ENCODE measurements at regions not wholly inside any gene's neighbourhood (a gene's known extent, or its start where the extent isn't known, plus 50 kb on each side); places are given as distances from the start of the nearest gene placed in this dataset.
"Not testable (repeated sequence)": the region's sequence is repeated elsewhere in the genome, so short reads cannot be mapped to it uniquely, and the experiment has no call there.

DNA sequence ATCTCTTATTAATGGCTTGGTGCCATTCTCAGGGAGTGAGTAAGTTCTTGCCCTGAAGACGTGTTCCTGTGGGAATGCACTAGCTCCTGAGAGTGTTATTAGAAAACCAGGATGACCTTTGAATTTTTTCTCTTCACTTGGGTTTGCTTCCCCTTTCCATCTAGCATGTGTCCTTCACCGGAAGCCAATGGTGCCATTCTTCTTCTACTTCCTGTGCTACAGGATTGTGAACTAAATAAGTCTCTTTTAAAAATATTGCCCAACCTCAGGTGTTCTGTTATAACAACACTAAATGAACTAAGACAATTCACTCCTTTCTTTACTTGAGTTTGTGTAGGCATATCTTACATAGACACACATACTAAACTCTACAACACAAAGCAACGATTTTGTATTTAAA, 447.0 kb downstream of the SOX11 start:
- no peak for DNase-seq (ENCODE audit: low read depth)

DNA sequence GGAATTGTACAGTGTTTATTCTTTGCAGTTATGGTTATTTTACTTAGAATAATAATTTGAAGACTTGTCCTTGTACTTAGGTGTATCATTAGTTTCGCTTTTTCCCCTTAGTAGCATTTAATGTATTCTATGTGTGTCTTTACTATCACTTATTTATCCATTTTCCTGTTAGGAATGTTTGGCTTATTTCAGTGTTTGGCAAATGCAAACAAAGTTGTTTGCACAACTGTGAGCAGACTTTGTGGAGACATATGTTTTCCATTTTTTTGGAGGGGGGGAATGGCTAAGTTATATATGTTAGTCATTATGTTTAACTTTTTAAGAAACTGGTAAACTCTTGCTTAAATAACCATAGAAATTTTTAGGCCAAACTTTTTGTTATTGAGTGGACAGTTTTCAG, 447.7 kb downstream of the SOX11 start:
- no peak for DNase-seq (ENCODE audit: low read depth)

GRCh38 chr2:6140509-6140908, 448.3 kb downstream of the SOX11 start:
- no peak for DNase-seq (ENCODE audit: low read depth)

DNA sequence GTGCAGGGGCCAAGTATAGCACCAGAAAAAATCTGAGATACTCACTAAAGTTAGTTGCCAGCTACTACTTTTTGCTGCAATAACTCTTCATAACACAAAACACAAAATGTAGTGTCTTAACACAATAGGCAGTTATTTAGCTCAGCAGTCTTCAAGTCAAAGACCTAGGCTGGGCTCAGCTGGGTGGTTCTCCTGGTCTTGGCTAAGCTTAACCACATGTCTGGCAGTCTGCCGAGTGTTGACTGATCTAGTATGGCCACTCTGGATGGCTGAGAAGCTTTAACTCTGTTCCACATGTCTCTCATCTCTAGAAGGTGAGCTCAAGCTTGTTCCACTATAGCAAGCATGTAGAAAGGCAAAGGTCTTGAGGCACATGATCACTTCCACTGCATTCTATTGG, 451.6 kb downstream of the SOX11 start:
- DNase-seq (ENCODE audit: low read depth) = no peak

- DNase-seq (ENCODE audit: low read depth) = not testable (repeated sequence)
These were observed 455.0 kb downstream of the SOX11 start for GRCh38 chr2:6147215-6147614.

GRCh38 chr2:6148882-6149281, 456.7 kb downstream of the SOX11 start:
- DNase-seq (ENCODE audit: low read depth) = no peak

DNA sequence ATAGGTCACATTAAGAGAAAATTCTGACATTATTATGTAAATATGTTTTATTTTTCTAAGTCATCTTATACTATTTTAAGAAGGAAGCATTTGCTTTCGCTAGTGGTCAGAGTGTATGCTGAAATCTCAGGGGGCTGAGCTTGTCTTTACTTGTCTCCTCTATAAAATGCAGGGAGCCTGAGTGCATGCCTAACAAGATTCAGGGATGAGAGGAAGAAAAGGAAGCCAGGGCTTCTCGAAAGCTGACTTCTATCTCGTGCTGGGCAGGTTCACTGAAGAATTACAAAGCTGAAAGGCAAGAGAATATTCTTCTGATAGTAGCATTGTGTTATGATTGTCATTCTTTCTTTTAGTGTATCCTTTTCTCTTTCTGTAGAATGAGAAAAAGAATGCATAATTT, 467.4 kb downstream of the SOX11 start:
- DNase-seq (ENCODE audit: low read depth) = no peak

DNA sequence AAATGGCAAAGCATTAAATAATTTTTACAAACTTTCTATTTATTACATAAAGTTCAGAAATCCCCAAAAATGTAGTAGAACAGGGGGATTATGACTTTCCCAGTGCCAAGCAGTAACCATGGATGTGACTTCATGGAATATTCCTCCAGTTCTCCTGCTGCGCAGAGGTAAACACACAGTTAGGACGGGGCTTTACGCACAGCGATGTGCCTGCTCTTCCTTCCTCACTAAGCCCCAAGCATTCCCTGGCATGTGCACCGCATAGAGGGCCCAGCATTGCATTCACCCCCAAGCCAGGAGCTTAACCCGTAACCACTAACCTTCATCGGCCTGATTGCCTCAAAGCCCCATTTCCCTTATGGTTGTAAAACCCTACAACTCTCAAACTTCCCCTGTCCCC, 471.7 kb downstream of the SOX11 start:
- no peak for DNase-seq (ENCODE audit: low read depth)

GRCh38 chr2:6164986-6165747, 473.0 kb downstream of the SOX11 start:
- no peak for DNase-seq (ENCODE audit: low read depth)

- no peak for DNase-seq (ENCODE audit: low read depth)
These were observed 475.5 kb downstream of the SOX11 start for GRCh38 chr2:6167592-6168138.

DNA sequence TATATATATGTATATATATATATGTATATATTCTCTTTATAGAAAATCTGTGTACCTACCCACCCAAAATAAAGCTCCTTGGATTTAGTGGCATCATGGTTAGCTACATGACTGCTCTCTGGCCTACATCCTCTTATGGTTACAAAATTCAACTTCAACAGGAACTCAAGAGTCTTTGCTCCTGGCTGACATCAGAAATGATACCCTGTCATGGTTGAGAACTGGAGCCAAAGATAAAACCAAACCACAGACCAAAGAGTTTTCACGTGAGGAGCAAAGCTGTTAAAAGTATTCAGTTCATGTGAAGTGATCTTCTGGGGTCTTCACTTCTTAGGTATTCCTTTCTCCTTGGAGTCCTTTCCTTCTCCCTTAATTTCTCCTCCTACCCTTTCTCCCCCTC, 476.3 kb downstream of the SOX11 start:
- no peak for DNase-seq (ENCODE audit: low read depth)

- DNase-seq (ENCODE audit: low read depth) = no peak
These were observed 479.1 kb downstream of the SOX11 start for GRCh38 chr2:6171294-6171693.

DNA sequence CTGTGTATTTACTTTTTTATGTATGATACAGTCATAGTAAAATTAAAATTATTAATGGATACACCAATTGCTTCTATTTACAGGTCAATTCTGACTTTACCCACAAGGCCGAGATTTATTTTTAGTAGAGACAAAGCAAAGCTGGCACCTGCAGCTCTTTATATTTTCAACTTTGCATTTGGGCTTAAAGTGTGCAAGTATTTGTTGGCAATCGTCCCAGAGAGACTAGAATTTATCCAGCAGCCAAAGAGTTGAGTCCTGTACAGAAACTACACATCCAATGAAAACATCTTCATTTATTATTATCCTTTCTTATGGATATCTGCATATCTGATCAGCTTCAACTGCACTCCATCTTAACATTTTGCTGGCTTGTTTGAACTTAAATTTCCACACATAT, 485.6 kb downstream of the SOX11 start:
- no peak for DNase-seq (ENCODE audit: low read depth)

DNA sequence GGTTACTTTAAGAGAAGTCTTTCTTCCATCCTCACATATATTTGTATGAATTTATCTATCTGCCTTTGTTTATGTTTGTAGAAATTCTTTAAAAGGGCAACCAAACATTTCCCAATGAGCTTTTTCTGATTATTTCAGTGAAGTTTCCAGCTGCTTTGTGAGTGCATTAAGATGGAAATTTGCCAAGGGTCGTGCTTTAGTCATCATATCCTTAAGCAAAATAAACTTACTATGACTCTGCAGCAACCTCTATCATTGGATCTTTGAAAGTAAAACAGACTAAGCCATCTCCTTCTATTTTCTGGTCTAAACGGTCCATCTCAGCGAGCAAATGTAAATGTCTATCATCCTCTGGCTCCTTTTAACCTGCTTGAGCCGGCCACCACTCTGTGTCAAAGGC, 489.3 kb downstream of the SOX11 start:
- no peak for DNase-seq (ENCODE audit: low read depth)

DNA sequence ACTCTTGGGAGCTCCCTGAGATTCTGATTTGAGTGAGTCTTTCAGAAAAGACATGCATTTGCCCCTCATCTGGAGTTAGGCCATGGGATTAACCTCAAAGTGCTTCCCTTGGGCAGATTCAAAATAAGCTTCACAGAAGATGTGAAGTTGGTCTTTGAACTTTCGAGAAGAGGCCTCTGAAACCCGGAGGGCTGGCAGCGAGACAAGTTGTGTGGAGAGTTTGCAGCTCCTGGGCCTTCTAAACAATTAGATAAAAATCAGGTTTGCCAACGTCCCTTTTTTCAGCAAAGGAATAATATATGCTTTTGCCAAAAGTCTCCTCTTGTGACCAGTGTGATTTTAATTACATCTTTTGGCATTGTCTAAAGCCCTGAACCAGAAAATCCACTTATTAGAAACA, 489.7 kb downstream of the SOX11 start:
- DNase-seq (ENCODE audit: low read depth) = no peak

- no peak for DNase-seq (ENCODE audit: low read depth)
These were observed 491.0 kb downstream of the SOX11 start for GRCh38 chr2:6183226-6183625.

GRCh38 chr2:6184532-6185292, 492.5 kb downstream of the SOX11 start:
- DNase-seq (ENCODE audit: low read depth) = no peak

GRCh38 chr2:6186332-6187151, 494.4 kb downstream of the SOX11 start:
- DNase-seq (ENCODE audit: low read depth) = no peak

DNA sequence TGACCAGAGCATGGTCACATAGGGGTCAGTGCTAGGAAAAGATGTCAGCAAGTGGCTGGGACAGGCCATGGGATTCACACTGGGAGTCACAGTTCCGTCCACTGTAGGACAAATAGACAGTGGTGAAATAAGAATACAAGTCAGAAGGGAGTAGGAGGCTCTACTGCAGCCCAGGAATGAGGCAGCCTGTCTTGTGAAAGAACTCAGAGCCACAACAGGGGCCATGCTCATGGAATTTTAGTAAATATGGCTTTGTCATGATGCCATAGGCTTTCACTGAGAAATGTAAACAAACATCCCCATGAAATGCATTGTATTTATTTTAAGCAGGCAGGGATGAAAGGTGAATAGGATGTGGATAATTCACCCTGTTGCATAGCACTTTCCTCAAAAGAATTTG, 504.3 kb downstream of the SOX11 start:
- DNase-seq (ENCODE audit: low read depth) = no peak

DNA sequence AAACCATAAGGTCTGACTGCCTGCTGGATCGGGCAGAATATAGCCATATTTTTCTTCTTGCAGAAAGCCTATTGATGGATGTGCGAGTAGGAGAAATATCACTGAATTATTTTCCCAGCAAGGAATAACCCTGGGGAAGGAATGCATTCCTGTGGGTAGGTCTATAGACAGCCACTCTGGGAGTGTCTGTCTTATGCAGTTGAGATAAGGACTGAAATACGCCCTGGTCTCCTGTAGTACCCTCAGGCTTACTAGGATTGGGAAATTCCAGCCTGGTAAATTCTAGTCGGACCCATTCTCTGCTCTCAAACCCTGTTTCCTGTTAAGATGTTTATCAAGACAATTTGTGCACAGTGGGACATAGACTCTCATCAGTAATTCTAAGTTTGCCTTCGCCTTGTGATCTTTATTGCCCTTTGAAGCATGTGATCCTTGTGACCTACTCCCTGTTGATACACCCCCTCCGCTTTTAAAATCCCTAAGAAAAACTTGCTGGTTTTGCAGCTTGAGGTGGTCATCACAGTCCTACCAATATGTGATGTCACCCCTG, 506.3 kb downstream of the SOX11 start:
- not testable (repeated sequence) for DNase-seq (ENCODE audit: low read depth)

DNA sequence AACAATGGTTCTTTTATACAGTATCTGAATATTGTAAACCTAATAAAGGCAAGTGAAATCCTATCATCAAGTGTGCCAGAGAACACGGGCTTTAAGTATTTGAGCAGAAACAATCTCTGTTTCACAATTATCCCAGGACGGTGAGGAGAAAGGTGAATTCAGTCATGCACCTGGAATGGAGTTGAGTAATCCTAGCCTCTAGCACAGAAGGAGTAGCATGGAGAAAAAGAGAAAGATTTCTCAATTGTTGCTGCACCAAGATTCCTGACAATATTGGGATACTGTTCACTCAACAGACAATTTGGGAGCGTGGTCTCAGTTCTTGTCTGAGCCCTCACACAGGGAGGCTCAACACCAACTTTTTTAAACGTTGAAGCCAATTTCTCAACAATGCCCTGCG, 510.6 kb downstream of the SOX11 start:
- no peak for DNase-seq (ENCODE audit: low read depth)

DNA sequence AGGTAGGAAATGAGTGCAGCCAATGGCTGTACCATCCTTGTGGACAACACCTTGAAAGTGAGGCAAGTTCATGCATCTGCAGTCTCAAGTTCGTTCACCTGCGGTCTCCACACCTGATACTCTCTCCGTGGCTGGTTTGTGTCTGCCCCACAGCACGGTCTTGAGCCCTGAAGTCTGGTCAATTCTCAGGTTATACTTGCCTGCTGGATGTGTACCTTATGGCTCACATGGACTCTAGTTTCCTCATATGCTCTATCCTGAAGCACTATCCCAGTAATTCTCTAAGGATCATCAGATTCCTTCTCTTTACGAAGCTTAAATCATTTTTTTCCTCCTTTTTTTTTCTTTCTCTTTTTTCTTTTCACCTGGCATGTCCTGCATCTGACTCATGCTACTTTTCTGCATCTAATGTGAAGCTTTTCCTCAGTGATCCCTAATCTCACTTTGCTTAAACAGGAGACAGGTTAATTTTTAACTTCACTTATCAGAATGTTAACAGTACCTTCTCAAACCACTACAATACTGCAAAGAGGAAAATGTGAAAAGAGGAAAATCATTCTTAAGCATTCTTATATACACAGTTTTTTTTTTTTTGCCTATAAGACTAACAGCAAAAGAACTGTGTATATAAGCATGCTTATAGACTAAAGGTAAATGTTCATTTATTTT, 511.2 kb downstream of the SOX11 start:
- no peak for DNase-seq (ENCODE audit: low read depth)
